CD4-positive, alpha-beta T cell treated with Interleukin-6 at 100 ng/mL for 8 hours (primary cell): ENCODE measurements at regions not wholly inside any gene's neighbourhood (a gene's known extent, or its start where the extent isn't known, plus 50 kb on each side); places are given as distances from the start of the nearest gene placed in this dataset.
"Not testable (repeated sequence)": the region's sequence is repeated elsewhere in the genome, so short reads cannot be mapped to it uniquely, and the experiment has no call there.

Source experiments
- DNase-seq: peaks from one replicate; pipeline ENCODE4 v3.0.0-alpha.2; 2020; ENCODE audit warnings: mixed read lengths, low spot score

DNA sequence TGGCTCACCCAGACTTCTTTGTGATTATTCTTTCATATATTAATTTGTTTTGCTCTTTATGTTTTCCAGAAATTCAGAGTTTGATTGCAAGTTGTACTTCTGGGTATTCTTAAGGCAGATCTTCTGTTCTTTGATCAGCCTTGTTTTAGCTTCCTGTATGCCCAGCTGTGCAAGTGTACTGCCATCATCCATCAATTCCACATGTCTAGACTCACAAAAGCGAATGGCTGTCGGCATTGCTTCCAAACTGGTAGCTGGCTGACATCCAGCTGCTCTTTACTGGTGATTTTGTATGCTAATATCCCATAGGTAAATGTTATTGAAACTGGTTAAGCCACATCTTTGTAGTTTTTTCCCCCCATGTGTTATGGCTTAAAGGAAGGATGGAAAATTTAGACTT, 1084.8 kb upstream of the CITED2 start:
- DNase-seq, result no peak

DNA sequence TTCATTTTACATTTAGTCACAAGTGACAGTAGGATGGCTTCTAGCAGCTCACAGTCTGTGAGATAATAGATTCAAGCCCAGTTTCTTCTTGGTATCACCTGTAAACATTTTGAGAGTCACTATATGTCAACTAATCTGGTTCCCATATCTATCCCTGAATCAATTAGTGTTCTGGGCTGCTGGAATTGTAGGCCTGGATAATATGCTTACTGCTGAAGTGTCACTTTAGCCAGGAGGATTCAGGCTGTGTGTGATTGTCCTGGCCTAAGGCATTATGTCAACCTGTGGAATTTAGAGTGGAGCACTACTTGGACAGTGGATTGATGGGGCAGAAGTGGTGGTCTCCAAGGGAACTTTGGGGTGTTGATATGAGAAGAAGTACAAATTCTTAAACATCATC, 1071.8 kb upstream of the CITED2 start:
- DNase-seq, result no peak

- DNase-seq, result no peak
Observed at GRCh38 chr6:140445474-140446004, 1071.1 kb upstream of the CITED2 start.

- not testable (repeated sequence) for DNase-seq
Observed at GRCh38 chr6:140443112-140443511, 1068.7 kb upstream of the CITED2 start.

GRCh38 chr6:140441256-140441655, 1066.8 kb upstream of the CITED2 start:
- no peak for DNase-seq

DNA sequence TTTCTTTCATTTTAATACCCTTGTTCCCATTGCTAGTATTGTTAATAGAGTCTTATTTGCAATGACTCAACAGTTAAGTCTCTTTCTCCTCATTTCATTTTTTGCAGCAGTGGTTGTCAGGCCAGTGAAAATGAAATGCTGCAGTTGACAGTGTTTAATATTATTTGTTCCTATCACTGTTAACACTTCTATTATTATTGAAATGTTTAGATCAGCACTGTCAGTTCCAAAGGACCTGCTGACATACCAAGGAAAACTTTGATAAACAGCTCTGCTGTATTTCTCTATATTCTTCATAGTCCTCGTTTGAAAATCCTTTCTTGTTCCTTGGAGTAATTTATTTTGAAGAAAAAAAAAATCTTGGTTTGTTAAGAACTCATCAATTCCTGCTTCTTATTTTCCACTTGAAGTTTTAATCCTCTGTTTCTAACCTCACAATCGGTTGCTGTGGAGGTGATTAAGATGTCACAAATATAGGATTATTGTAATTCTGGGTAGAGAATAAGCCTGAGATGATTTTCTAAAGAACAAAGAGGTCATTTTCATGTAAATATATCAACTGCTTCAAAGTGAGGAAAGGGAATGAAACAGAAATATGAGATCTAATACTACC, 1065.9 kb upstream of the CITED2 start:
- no peak for DNase-seq

- DNase-seq, result no peak
Observed at GRCh38 chr6:140438346-140438735, 1063.9 kb upstream of the CITED2 start.

- no peak for DNase-seq
Observed at GRCh38 chr6:140437619-140438345, 1063.3 kb upstream of the CITED2 start.

DNA sequence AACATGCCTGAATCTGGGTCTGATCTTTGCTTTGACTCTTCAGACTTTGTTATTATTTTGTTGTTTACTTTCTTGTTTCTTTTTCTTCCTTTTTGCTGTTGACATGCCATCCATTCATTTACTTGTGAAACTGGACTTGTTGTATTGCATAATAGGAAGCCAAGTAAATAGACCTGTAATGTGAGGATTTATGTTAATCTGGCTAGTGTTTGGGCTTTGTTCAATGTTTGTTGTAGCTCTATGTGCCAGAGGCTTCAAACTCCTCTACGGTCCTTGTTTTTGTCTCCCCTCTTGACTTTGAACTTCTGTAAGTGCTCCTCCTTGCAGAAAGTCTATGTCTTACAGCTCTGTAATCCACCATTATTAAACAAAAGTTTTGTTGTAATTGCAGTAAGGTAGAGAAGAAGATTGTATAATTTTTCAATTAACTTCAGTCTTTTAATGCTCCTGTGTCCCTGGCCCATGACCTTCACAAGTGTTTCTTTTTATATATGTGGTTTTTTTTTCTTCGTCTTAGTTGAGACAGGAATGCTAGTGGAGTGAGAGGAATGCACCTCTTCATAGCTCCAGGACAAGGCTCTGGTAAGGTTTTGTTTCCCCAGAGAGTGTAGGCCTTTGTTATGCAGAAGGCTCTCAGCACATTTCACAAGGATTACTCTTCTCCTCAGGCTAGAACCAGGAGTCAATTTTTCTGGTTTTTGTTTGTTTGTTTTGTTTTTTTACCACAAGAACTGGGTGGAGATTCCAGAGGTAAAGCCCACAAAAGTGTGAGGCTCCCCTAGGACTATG, 1061.8 kb upstream of the CITED2 start:
- DNase-seq, result no peak

- DNase-seq, result no peak
Observed at GRCh38 chr6:140434761-140435160, 1060.3 kb upstream of the CITED2 start.

- DNase-seq, result no peak
Observed at GRCh38 chr6:140433072-140433471, 1058.6 kb upstream of the CITED2 start.

DNA sequence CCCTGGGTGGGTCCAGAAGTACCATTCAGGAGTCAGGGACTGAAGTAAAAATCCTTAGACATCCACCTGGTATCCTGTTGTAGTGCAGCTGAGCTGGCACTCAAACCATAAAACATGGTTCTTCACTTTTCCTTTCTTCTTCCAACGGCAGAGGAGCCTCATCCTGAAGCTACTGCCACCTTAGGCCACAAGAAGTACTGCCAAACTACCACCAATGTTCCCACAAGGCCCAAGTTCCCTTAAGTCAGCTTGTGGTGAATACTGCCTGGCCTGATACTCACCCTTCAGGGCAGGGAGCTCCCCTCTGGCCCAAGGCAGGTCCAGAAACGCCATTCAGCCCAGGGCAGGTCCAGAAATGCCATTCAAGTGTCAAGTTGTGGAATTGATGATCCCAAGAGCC, 1053.4 kb upstream of the CITED2 start:
- DNase-seq, result no peak

GRCh38 chr6:140414966-140415620, 1040.6 kb upstream of the CITED2 start:
- no peak for DNase-seq

GRCh38 chr6:140403020-140403419, 1028.6 kb upstream of the CITED2 start:
- DNase-seq, result no peak

GRCh38 chr6:140401761-140402160, 1027.3 kb upstream of the CITED2 start:
- no peak for DNase-seq

GRCh38 chr6:140398076-140398475, 1023.6 kb upstream of the CITED2 start:
- DNase-seq, result no peak

- no peak for DNase-seq
Observed at GRCh38 chr6:140397106-140397505, 1022.7 kb upstream of the CITED2 start.

DNA sequence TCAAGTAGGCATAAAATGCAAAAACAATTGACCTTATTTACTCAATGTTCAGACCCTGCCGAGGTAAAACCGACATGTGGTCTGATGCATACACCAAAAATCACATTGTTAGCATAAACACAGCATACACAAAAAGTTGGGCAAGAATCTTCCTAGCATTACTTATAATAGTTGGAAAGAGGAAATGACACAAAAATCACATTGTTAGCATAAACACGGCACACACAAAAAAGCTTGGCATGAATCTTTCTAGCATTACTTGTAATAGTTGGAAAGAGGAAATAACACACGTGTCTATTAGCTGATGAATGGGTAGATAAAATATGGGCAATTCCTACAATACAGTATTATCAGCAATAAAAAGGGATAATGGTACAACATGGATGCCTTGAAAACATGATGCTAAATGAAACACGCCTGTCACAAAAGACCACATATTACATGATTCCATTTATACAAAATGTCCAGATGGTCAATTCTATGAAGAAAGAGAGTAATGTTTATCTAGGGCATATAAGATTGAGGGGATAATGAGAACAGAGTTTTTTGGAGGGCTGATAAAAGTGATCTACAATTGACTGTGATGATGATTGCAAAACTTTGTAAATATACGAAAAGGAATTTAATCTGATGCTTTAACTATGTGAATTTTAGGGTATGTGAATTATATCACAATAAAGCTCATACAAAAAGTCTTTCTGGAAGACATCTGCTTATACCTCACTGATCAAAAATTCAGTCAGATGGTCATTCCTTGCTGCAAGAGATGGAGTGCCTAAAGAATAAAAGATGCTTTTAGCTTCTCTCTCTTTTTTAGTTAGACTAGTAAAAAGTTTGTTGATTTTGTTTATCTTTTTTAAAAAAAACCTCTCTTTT, 1019.5 kb upstream of the CITED2 start:
- no peak for DNase-seq

DNA sequence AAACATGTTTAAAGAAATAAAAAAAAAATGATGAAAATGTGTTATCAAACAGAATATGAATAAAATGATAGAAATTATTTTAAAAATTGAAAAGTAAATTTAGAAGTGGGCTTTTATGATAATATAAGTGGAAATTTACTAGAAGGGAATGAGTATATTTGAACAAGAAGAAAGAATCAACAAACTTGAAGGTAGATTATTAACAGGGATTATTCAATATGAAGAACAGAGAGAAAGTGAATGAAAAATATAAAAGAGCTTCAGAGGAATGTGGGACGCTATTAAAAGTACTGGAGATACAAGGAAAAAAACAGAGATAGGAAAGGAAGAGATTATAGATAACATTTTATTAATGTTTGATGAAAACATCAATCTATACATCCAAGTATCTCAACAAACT, 1014.4 kb upstream of the CITED2 start:
- no peak for DNase-seq

DNA sequence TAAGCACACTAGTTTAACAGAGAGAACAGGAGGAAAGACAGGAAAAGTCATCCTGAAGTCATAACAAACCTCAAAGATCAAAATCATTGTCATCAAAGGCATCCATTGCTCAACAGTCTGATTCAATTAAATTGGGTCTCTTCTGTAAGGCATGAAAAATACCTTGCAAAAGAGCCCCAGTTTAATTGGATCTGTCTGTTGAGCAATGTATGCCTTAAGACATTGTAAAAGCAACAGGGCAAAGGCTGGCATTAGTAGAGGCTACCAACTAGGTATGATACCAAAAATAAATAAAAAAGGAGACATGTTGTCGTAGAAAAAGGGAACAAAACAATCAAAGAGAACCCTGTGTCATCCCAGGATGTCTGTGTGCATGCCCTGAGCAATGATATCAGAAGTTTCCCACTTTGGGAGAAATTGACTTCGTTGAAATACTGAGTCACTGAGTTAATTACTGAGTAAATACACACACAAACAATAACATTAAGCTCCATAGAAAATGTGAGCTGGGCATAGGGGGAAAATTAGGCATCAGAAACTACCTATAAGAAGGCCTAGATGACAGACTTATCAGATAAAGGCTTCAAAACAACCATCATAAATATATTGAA, 1013.8 kb upstream of the CITED2 start:
- DNase-seq, result no peak

DNA sequence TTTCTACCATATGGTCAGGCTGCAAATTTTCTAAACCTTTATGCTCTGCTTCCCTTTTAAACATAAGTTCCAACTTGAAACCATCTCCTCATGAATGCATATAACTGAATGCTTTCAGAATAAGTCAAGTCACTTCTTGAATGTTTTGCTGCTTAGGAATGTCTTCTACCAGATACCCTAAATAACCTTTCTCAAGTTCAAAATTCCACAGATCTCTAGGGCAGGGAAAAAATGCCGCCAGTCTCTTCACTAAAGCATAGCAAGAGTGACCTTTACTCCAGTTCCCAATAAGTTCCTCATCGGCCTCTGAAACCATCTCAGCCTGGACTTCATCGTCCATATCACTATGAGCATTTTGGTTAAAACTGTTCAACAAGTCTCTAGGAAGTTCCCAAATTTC, 1011.2 kb upstream of the CITED2 start:
- DNase-seq, result no peak
